ENCODE measurements at regions not wholly inside any gene's neighbourhood (a gene's known extent, or its start where the extent isn't known, plus 50 kb on each side); places are given as distances from the start of the nearest gene placed in this dataset.
A peak's percentile ranks its signal among the peaks of the same experiment; 100 is the strongest.

- no peak for DNase-seq
Measured at GRCh38 chr18:39913672-39914366, 2041.2 kb upstream of the PIK3C3 start.

GRCh38 chr18:39911716-39912115 lies 2043.3 kb upstream of the PIK3C3 start:
- DNase-seq = no peak

GRCh38 chr18:39909706-39910105 lies 2045.3 kb upstream of the PIK3C3 start:
- no peak for DNase-seq

- DNase-seq = no peak
Measured at GRCh38 chr18:39886136-39886535, 2068.9 kb upstream of the PIK3C3 start.

- DNase-seq = no peak
Measured at GRCh38 chr18:39872651-39873050, 2082.4 kb upstream of the PIK3C3 start.

GRCh38 chr18:39871961-39872360 lies 2083.1 kb upstream of the PIK3C3 start:
- no peak for DNase-seq

- DNase-seq = no peak
Measured at GRCh38 chr18:39870591-39870990, 2084.4 kb upstream of the PIK3C3 start.

- DNase-seq = no peak
Measured at GRCh38 chr18:39863916-39864315, 2091.1 kb upstream of the PIK3C3 start.

GRCh38 chr18:39862341-39862740 lies 2092.7 kb upstream of the PIK3C3 start:
- DNase-seq = no peak

GRCh38 chr18:39854291-39854690 lies 2100.7 kb upstream of the PIK3C3 start:
- no peak for DNase-seq

- DNase-seq = peak; percentile 82
Measured at GRCh38 chr18:39846265-39846664, 2108.8 kb upstream of the PIK3C3 start.

- no peak for DNase-seq
Measured at GRCh38 chr18:39845631-39846030, 2109.4 kb upstream of the PIK3C3 start.

- no peak for DNase-seq
Measured at GRCh38 chr18:39845106-39845505, 2109.9 kb upstream of the PIK3C3 start.

GRCh38 chr18:39843546-39843945 lies 2111.5 kb upstream of the PIK3C3 start:
- no peak for DNase-seq

- DNase-seq = no peak
Measured at GRCh38 chr18:39842366-39842914, 2112.6 kb upstream of the PIK3C3 start.

GRCh38 chr18:39841482-39842365 lies 2113.3 kb upstream of the PIK3C3 start:
- DNase-seq = peak; percentile 84

GRCh38 chr18:39840856-39841481 lies 2114.1 kb upstream of the PIK3C3 start:
- DNase-seq = peak; percentile 31

GRCh38 chr18:39840406-39840805 lies 2114.6 kb upstream of the PIK3C3 start:
- DNase-seq = peak; percentile 29

GRCh38 chr18:39839782-39840181 lies 2115.3 kb upstream of the PIK3C3 start:
- no peak for DNase-seq

GRCh38 chr18:39838831-39839230 lies 2116.2 kb upstream of the PIK3C3 start:
- no peak for DNase-seq

GRCh38 chr18:39835303-39836030 lies 2119.6 kb upstream of the PIK3C3 start:
- DNase-seq = no peak

GRCh38 chr18:39834636-39835035 lies 2120.4 kb upstream of the PIK3C3 start:
- DNase-seq = no peak

Measured in femur (tissue), 1 donor.